HK-2 (cell line): ENCODE measurements at regions not wholly inside any gene's neighbourhood (a gene's known extent, or its start where the extent isn't known, plus 50 kb on each side); places are given as distances from the start of the nearest gene placed in this dataset.

ENCODE experiments used
- DNase-seq: peaks from one replicate; pipeline ENCODE4 v3.0.0-alpha.2; 2018; ENCODE audit not compliant: unreplicated experiment

- DNase-seq = no peak
Measured at GRCh38 chr2:239716009-239716408, 309.1 kb downstream of the NDUFA10 start.

- no peak for DNase-seq
Measured at GRCh38 chr2:239715606-239716005, 309.5 kb downstream of the NDUFA10 start.

- no peak for DNase-seq
Measured at GRCh38 chr2:239715202-239715601, 309.9 kb downstream of the NDUFA10 start.

GRCh38 chr2:239714116-239714515, 311.0 kb downstream of the NDUFA10 start:
- DNase-seq = no peak

GRCh38 chr2:239712755-239713154, 311.9 kb upstream of the HDAC4 start:
- DNase-seq = no peak

- no peak for DNase-seq
Measured at GRCh38 chr2:239711911-239712570, 311.2 kb upstream of the HDAC4 start.

- DNase-seq = no peak
Measured at GRCh38 chr2:239710953-239711861, 310.4 kb upstream of the HDAC4 start.

- DNase-seq = no peak
Measured at GRCh38 chr2:239706367-239706766, 305.5 kb upstream of the HDAC4 start.

GRCh38 chr2:239704737-239705136, 303.9 kb upstream of the HDAC4 start:
- DNase-seq = no peak

- no peak for DNase-seq
Measured at GRCh38 chr2:239703834-239704233, 303.0 kb upstream of the HDAC4 start.

GRCh38 chr2:239700686-239701345, 300.0 kb upstream of the HDAC4 start:
- DNase-seq = no peak

GRCh38 chr2:239697399-239698164, 296.8 kb upstream of the HDAC4 start:
- no peak for DNase-seq

- no peak for DNase-seq
Measured at GRCh38 chr2:239696559-239697207, 295.9 kb upstream of the HDAC4 start.

GRCh38 chr2:239695728-239696240, 295.0 kb upstream of the HDAC4 start:
- no peak for DNase-seq

- DNase-seq = no peak
Measured at GRCh38 chr2:239695106-239695727, 294.4 kb upstream of the HDAC4 start.

GRCh38 chr2:239694487-239694886, 293.7 kb upstream of the HDAC4 start:
- DNase-seq = no peak

GRCh38 chr2:239693761-239694415, 293.1 kb upstream of the HDAC4 start:
- DNase-seq = no peak

- no peak for DNase-seq
Measured at GRCh38 chr2:239693330-239693729, 292.5 kb upstream of the HDAC4 start.

- DNase-seq = no peak
Measured at GRCh38 chr2:239692919-239693318, 292.1 kb upstream of the HDAC4 start.

GRCh38 chr2:239692362-239692851, 291.6 kb upstream of the HDAC4 start:
- no peak for DNase-seq
